HG03342 (cell line): ENCODE measurements at regions not wholly inside any gene's neighbourhood (a gene's known extent, or its start where the extent isn't known, plus 50 kb on each side); places are given as distances from the start of the nearest gene placed in this dataset.
"Not testable (repeated sequence)": the region's sequence is repeated elsewhere in the genome, so short reads cannot be mapped to it uniquely, and the experiment has no call there.

Experiments
- ATAC-seq: cut with Tn5 transposase; IDR thresholded peaks from one replicate; pipeline ENCODE4 v1.9.1; 2021; ENCODE audit warnings: mild to moderate bottlenecking, moderate library complexity; ENCODE audit not compliant: unreplicated experiment

GRCh38 chr12:126905752-126906151, 1361.2 kb upstream of the TMEM132C start:
- no peak for ATAC-seq

- no peak for ATAC-seq
These were observed 1358.8 kb upstream of the TMEM132C start for GRCh38 chr12:126907900-126908764.

GRCh38 chr12:126908765-126909142, 1358.2 kb upstream of the TMEM132C start:
- no peak for ATAC-seq

- no peak for ATAC-seq
These were observed 1356.4 kb upstream of the TMEM132C start for GRCh38 chr12:126910570-126910969.

GRCh38 chr12:126912111-126912510, 1354.9 kb upstream of the TMEM132C start:
- ATAC-seq: no peak

- no peak for ATAC-seq
These were observed 1352.7 kb upstream of the TMEM132C start for GRCh38 chr12:126914170-126914793.

- ATAC-seq: no peak
These were observed 1351.7 kb upstream of the TMEM132C start for GRCh38 chr12:126915309-126915708.

- ATAC-seq: no peak
These were observed 1340.9 kb upstream of the TMEM132C start for GRCh38 chr12:126926023-126926594.

GRCh38 chr12:126930234-126930633, 1336.7 kb upstream of the TMEM132C start:
- ATAC-seq: no peak

GRCh38 chr12:126932156-126932555, 1334.8 kb upstream of the TMEM132C start:
- no peak for ATAC-seq

- ATAC-seq: no peak
These were observed 1331.5 kb upstream of the TMEM132C start for GRCh38 chr12:126935435-126935834.

GRCh38 chr12:126936181-126936851, 1330.7 kb upstream of the TMEM132C start:
- no peak for ATAC-seq

GRCh38 chr12:126937431-126937830, 1329.5 kb upstream of the TMEM132C start:
- ATAC-seq: no peak

GRCh38 chr12:126944684-126945083, 1322.3 kb upstream of the TMEM132C start:
- ATAC-seq: no peak

GRCh38 chr12:126946958-126947357, 1320.0 kb upstream of the TMEM132C start:
- not testable (repeated sequence) for ATAC-seq

- no peak for ATAC-seq
These were observed 1317.4 kb upstream of the TMEM132C start for GRCh38 chr12:126949558-126949957.

- no peak for ATAC-seq
These were observed 1316.7 kb upstream of the TMEM132C start for GRCh38 chr12:126950266-126950665.

GRCh38 chr12:126952096-126953007, 1314.6 kb upstream of the TMEM132C start:
- no peak for ATAC-seq

GRCh38 chr12:126953365-126953889, 1313.5 kb upstream of the TMEM132C start:
- ATAC-seq: no peak

- ATAC-seq: no peak
These were observed 1306.7 kb upstream of the TMEM132C start for GRCh38 chr12:126960221-126960620.
